ENCODE measurements at regions not wholly inside any gene's neighbourhood (a gene's known extent, or its start where the extent isn't known, plus 50 kb on each side); places are given as distances from the start of the nearest gene placed in this dataset.
A peak's percentile ranks its signal among the peaks of the same experiment; 100 is the strongest.

GRCh38 chr18:75358928-75359327 lies 68.6 kb downstream of the SMIM21 start:
- no peak for DNase-seq (ENCODE audit: low spot score)

- no peak for DNase-seq (ENCODE audit: low spot score)
Observed at GRCh38 chr18:75353357-75353756, 74.1 kb downstream of the SMIM21 start.

GRCh38 chr18:75351409-75351808 lies 76.1 kb downstream of the SMIM21 start:
- no peak for DNase-seq (ENCODE audit: low spot score)

GRCh38 chr18:75350857-75351256 lies 76.6 kb downstream of the SMIM21 start:
- no peak for DNase-seq (ENCODE audit: low spot score)

GRCh38 chr18:75350512-75350839 lies 77.0 kb downstream of the SMIM21 start:
- DNase-seq (ENCODE audit: low spot score), result no peak

- no peak for DNase-seq (ENCODE audit: low spot score)
Observed at GRCh38 chr18:75349668-75350511, 77.6 kb downstream of the SMIM21 start.

- DNase-seq (ENCODE audit: low spot score), result peak; percentile 30
Observed at GRCh38 chr18:75346671-75347070, 80.8 kb downstream of the SMIM21 start.

GRCh38 chr18:75344615-75345014 lies 82.9 kb downstream of the SMIM21 start:
- no peak for DNase-seq (ENCODE audit: low spot score)

- DNase-seq (ENCODE audit: low spot score), result no peak
Observed at GRCh38 chr18:75344161-75344560, 83.3 kb downstream of the SMIM21 start.

GRCh38 chr18:75343389-75343788 lies 84.1 kb downstream of the SMIM21 start:
- no peak for DNase-seq (ENCODE audit: low spot score)

GRCh38 chr18:75341897-75342296 lies 85.6 kb downstream of the SMIM21 start:
- DNase-seq (ENCODE audit: low spot score), result no peak

GRCh38 chr18:75341267-75341666 lies 86.2 kb downstream of the SMIM21 start:
- DNase-seq (ENCODE audit: low spot score), result no peak

GRCh38 chr18:75339936-75340605 lies 87.4 kb downstream of the SMIM21 start:
- DNase-seq (ENCODE audit: low spot score), result no peak

Data from COLO829 (cell line).